ENCODE measurements at regions not wholly inside any gene's neighbourhood (a gene's known extent, or its start where the extent isn't known, plus 50 kb on each side); places are given as distances from the start of the nearest gene placed in this dataset.
A peak's percentile ranks its signal among the peaks of the same experiment; 100 is the strongest.
"Not testable (repeated sequence)": the region's sequence is repeated elsewhere in the genome, so short reads cannot be mapped to it uniquely, and the experiment has no call there.

GRCh38 chr9:81071108-81071507, 618.2 kb downstream of the TLE1 start:
- DNase-seq (ENCODE audit: low read depth): no peak

GRCh38 chr9:81070689-81071088, 618.7 kb downstream of the TLE1 start:
- no peak for DNase-seq (ENCODE audit: low read depth)

GRCh38 chr9:81069923-81070322, 619.4 kb downstream of the TLE1 start:
- DNase-seq (ENCODE audit: low read depth): no peak

- no peak for DNase-seq (ENCODE audit: low read depth)
Measured at GRCh38 chr9:81069038-81069795, 620.1 kb downstream of the TLE1 start.

GRCh38 chr9:81062995-81063394, 626.4 kb downstream of the TLE1 start:
- not testable (repeated sequence) for DNase-seq (ENCODE audit: low read depth)

GRCh38 chr9:81058782-81059181, 630.6 kb downstream of the TLE1 start:
- peak; percentile 18 for DNase-seq (ENCODE audit: low read depth)

GRCh38 chr9:81053298-81054025, 635.9 kb downstream of the TLE1 start:
- DNase-seq (ENCODE audit: low read depth): no peak

GRCh38 chr9:81052846-81053245, 636.5 kb downstream of the TLE1 start:
- peak; percentile 39 for DNase-seq (ENCODE audit: low read depth)

- no peak for DNase-seq (ENCODE audit: low read depth)
Measured at GRCh38 chr9:81047280-81047679, 642.1 kb downstream of the TLE1 start.

- DNase-seq (ENCODE audit: low read depth): no peak
Measured at GRCh38 chr9:81045658-81046057, 643.7 kb downstream of the TLE1 start.

GRCh38 chr9:81037889-81038288, 651.5 kb downstream of the TLE1 start:
- DNase-seq (ENCODE audit: low read depth): no peak

GRCh38 chr9:81035601-81036000, 653.7 kb downstream of the TLE1 start:
- no peak for DNase-seq (ENCODE audit: low read depth)

- peak; percentile 73 for DNase-seq (ENCODE audit: low read depth)
Measured at GRCh38 chr9:81035171-81035570, 654.2 kb downstream of the TLE1 start.

- peak; percentile 57 for DNase-seq (ENCODE audit: low read depth)
Measured at GRCh38 chr9:81032831-81033230, 656.5 kb downstream of the TLE1 start.

- DNase-seq (ENCODE audit: low read depth): peak; percentile 86
Measured at GRCh38 chr9:81032030-81032572, 657.2 kb downstream of the TLE1 start.

GRCh38 chr9:81031422-81032029, 657.8 kb downstream of the TLE1 start:
- no peak for DNase-seq (ENCODE audit: low read depth)

GRCh38 chr9:81030027-81030426, 659.3 kb downstream of the TLE1 start:
- DNase-seq (ENCODE audit: low read depth): no peak

- peak; percentile 98 for DNase-seq (ENCODE audit: low read depth)
Measured at GRCh38 chr9:81028504-81028903, 660.8 kb downstream of the TLE1 start.

GRCh38 chr9:81022177-81022576, 667.2 kb downstream of the TLE1 start:
- DNase-seq (ENCODE audit: low read depth): peak; percentile 15

- not testable (repeated sequence) for DNase-seq (ENCODE audit: low read depth)
Measured at GRCh38 chr9:81014945-81015344, 674.4 kb downstream of the TLE1 start.

- DNase-seq (ENCODE audit: low read depth): not testable (repeated sequence)
Measured at GRCh38 chr9:81013191-81013590, 676.2 kb downstream of the TLE1 start.

- no peak for DNase-seq (ENCODE audit: low read depth)
Measured at GRCh38 chr9:81002906-81003305, 686.4 kb downstream of the TLE1 start.

GRCh38 chr9:81002242-81002641, 687.1 kb downstream of the TLE1 start:
- no peak for DNase-seq (ENCODE audit: low read depth)
